GM21786 (cell line): ENCODE measurements at regions not wholly inside any gene's neighbourhood (a gene's known extent, or its start where the extent isn't known, plus 50 kb on each side); places are given as distances from the start of the nearest gene placed in this dataset.

ENCODE experiments used
- ATAC-seq: cut with Tn5 transposase; IDR thresholded peaks from one replicate; pipeline ENCODE4 v1.9.1; 2021; ENCODE audit not compliant: unreplicated experiment

GRCh38 chr3:178002113-178002512 is 534.1 kb upstream of the KCNMB2 start:
- no peak for ATAC-seq

GRCh38 chr3:178003756-178004155 is 532.5 kb upstream of the KCNMB2 start:
- no peak for ATAC-seq

GRCh38 chr3:178005961-178006360 is 530.3 kb upstream of the KCNMB2 start:
- no peak for ATAC-seq

GRCh38 chr3:178010306-178010705 is 525.9 kb upstream of the KCNMB2 start:
- ATAC-seq, result no peak

GRCh38 chr3:178019645-178020044 is 516.6 kb upstream of the KCNMB2 start:
- no peak for ATAC-seq

- no peak for ATAC-seq
These were observed 513.6 kb upstream of the KCNMB2 start for GRCh38 chr3:178022599-178022998.

- no peak for ATAC-seq
These were observed 507.3 kb upstream of the KCNMB2 start for GRCh38 chr3:178028933-178029332.

GRCh38 chr3:178036451-178037144 is 499.6 kb upstream of the KCNMB2 start:
- no peak for ATAC-seq

GRCh38 chr3:178041931-178042330 is 494.3 kb upstream of the KCNMB2 start:
- no peak for ATAC-seq

- no peak for ATAC-seq
These were observed 493.9 kb upstream of the KCNMB2 start for GRCh38 chr3:178042376-178042775.

- ATAC-seq, result no peak
These were observed 493.2 kb upstream of the KCNMB2 start for GRCh38 chr3:178043084-178043483.

- ATAC-seq, result no peak
These were observed 491.9 kb upstream of the KCNMB2 start for GRCh38 chr3:178044320-178044719.

- ATAC-seq, result no peak
These were observed 488.7 kb upstream of the KCNMB2 start for GRCh38 chr3:178047496-178047895.

GRCh38 chr3:178048768-178049167 is 487.5 kb upstream of the KCNMB2 start:
- ATAC-seq, result no peak

- no peak for ATAC-seq
These were observed 481.8 kb upstream of the KCNMB2 start for GRCh38 chr3:178054471-178054870.

- ATAC-seq, result no peak
These were observed 480.3 kb upstream of the KCNMB2 start for GRCh38 chr3:178055939-178056338.

- ATAC-seq, result no peak
These were observed 479.4 kb upstream of the KCNMB2 start for GRCh38 chr3:178056868-178057267.

GRCh38 chr3:178058629-178059028 is 477.6 kb upstream of the KCNMB2 start:
- ATAC-seq, result no peak

GRCh38 chr3:178059119-178059518 is 477.1 kb upstream of the KCNMB2 start:
- no peak for ATAC-seq

GRCh38 chr3:178059836-178060235 is 476.4 kb upstream of the KCNMB2 start:
- ATAC-seq, result no peak

- ATAC-seq, result no peak
These were observed 475.8 kb upstream of the KCNMB2 start for GRCh38 chr3:178060407-178060806.

- no peak for ATAC-seq
These were observed 474.1 kb upstream of the KCNMB2 start for GRCh38 chr3:178062126-178062525.

GRCh38 chr3:178063461-178063860 is 472.8 kb upstream of the KCNMB2 start:
- no peak for ATAC-seq
